H1 (cell line): ENCODE measurements at regions not wholly inside any gene's neighbourhood (a gene's known extent, or its start where the extent isn't known, plus 50 kb on each side); places are given as distances from the start of the nearest gene placed in this dataset.

Source experiments
- CTCF ChIA-PET: fragments of 300-600 bp; sonication (Branson Sonifier 250); formaldehyde crosslinking; loops from one replicate; lab custom pipeline; 2021; ENCODE audit not compliant: partially characterized antibody; lab: Charles Lee
- POLR2A ChIA-PET: fragments of 300-600 bp; sonication (Branson Sonifier 250); formaldehyde crosslinking; loops from one replicate; lab custom pipeline; 2021; ENCODE audit warnings: inconsistent platforms; ENCODE audit not compliant: partially characterized antibody; lab: Charles Lee
- DNase-seq, 2 experiments: peaks; one replicate each; pipeline versions ENCODE4 v3.0.0 to v3.0.0-alpha.2; 2010 to 2022; ENCODE audit warnings: low spot score in 2 of 2, low read depth in 1 of 2, mixed read lengths in 1 of 2
- FAIRE-seq: peaks from 2 replicates; lab custom pipeline; 2011; peaks lifted over from hg19 to GRCh38; lab: Jason Lieb, UNC
- H2AFZ ChIP-seq: 2 replicates; pipeline ENCODE4 v1.8.1; 2012; ENCODE audit warnings: low read length, inconsistent platforms
- H2AK5ac ChIP-seq: 2 replicates; pipeline ENCODE4 v1.6.1; 2013; ENCODE audit warnings: low read depth, low read length
- H2BK120ac ChIP-seq: replicated peaks from 2 replicates; pipeline ENCODE3; 2013; ENCODE audit warnings: low read depth, low read length, inconsistent platforms
- H2BK12ac ChIP-seq: 2 replicates; pipeline ENCODE4 v1.6.1; 2013; ENCODE audit warnings: low read depth, low read length
- H2BK15ac ChIP-seq: 2 replicates; pipeline ENCODE4 v1.6.1; 2013; ENCODE audit warnings: low read length
- H2BK20ac ChIP-seq: 2 replicates; pipeline ENCODE4 v1.6.1; 2013; ENCODE audit warnings: low read length
- H2BK5ac ChIP-seq: 2 replicates; pipeline ENCODE4 v1.6.1; 2013; ENCODE audit warnings: low read depth, low read length
- H3K14ac ChIP-seq: 2 replicates; pipeline ENCODE4 v1.6.1; 2013; ENCODE audit warnings: inconsistent platforms; ENCODE audit not compliant: insufficient read length
- H3K18ac ChIP-seq: 2 replicates; pipeline ENCODE4 v1.6.1; 2013; ENCODE audit warnings: low read length; ENCODE audit errors: extremely low read depth
- H3K23ac ChIP-seq: 2 replicates; pipeline ENCODE4 v1.6.1; 2013; ENCODE audit warnings: inconsistent platforms; ENCODE audit not compliant: insufficient read length
- H3K23me2 ChIP-seq: 2 replicates; pipeline ENCODE4 v1.6.1; 2013; ENCODE audit warnings: low read depth, low read length
- H3K27ac ChIP-seq: 2 replicates; pipeline ENCODE4 v1.6.1; 2011; ENCODE audit warnings: low read depth, low read length, inconsistent platforms
- H3K27me3 ChIP-seq, 4 experiments: replicated peaks in 1 of 4; 1 replicate in 1 of 4; 2 replicates in 3 of 4; pipeline versions ENCODE4 v1.6.1 to v1.8.1; 2011 to 2013; ENCODE audit warnings: low read length in 3 of 4, mild to moderate bottlenecking in 3 of 4, inconsistent platforms in 2 of 4, mixed read lengths in 2 of 4, moderate library complexity in 1 of 4; ENCODE audit not compliant: control insufficient read depth in 3 of 4, insufficient read depth in 3 of 4; ENCODE audit errors: extremely low read depth in 1 of 4
- H3K36me3 ChIP-seq, 4 experiments: 2 replicates each; pipeline versions ENCODE4 v1.6.1 to v1.8.1; 2011 to 2013; ENCODE audit warnings: mild to moderate bottlenecking in 4 of 4, low read length in 3 of 4, moderate library complexity in 2 of 4, control low read depth in 1 of 4, inconsistent platforms in 1 of 4; ENCODE audit not compliant: insufficient read depth in 4 of 4, control insufficient read depth in 2 of 4
- H3K4ac ChIP-seq: replicated peaks from 2 replicates; pipeline ENCODE3; 2013; ENCODE audit warnings: low read length, low read depth, mixed read lengths, inconsistent platforms; ENCODE audit not compliant: insufficient read length
- H3K4me1 ChIP-seq, 4 experiments: replicated peaks in 1 of 4; 1 replicate in 1 of 4; 2 replicates in 3 of 4; pipeline versions ENCODE4 v1.6.1 to v1.8.1; 2011 to 2013; ENCODE audit warnings: low read length in 3 of 4, inconsistent platforms in 2 of 4, mixed read lengths in 1 of 4; ENCODE audit not compliant: insufficient read depth in 4 of 4, control insufficient read depth in 3 of 4
- H3K4me2 ChIP-seq, 2 experiments: 2 replicates each; pipeline versions ENCODE4 v1.6.1 to v1.8.1; 2011 to 2013; ENCODE audit warnings: low read depth in 2 of 2, low read length in 2 of 2, control low read depth in 1 of 2, inconsistent platforms in 1 of 2, mild to moderate bottlenecking in 1 of 2; ENCODE audit not compliant: insufficient read depth in 1 of 2
- H3K4me3 ChIP-seq, 4 experiments: fragments of 200-600, 300-600 bp in 1 of 4; sonication (generic), shearing (Covaris generic), sonication (Bioruptor Twin) in 1 of 4; 2 replicates each; pipeline versions ENCODE4 v1.5.1 to v1.8.1; 2011 to 2016; ENCODE audit warnings: low read length in 4 of 4, low read depth in 3 of 4, control low read depth in 2 of 4, inconsistent platforms in 2 of 4, mild to moderate bottlenecking in 2 of 4, mixed read lengths in 1 of 4, moderate library complexity in 1 of 4; ENCODE audit not compliant: insufficient read depth in 2 of 4; ENCODE audit errors: extremely low read depth in 1 of 4
- H3K56ac ChIP-seq: replicated peaks from 2 replicates; pipeline ENCODE3; 2013; ENCODE audit warnings: low read depth, mild to moderate bottlenecking, mixed read lengths, low read length, inconsistent platforms; ENCODE audit not compliant: insufficient read length
- H3K79me1 ChIP-seq: 2 replicates; pipeline ENCODE4 v1.6.1; 2013; ENCODE audit warnings: low read depth, low read length, control low read depth
- H3K79me2 ChIP-seq, 2 experiments: 2 replicates each; pipeline versions ENCODE4 v1.6.1 to v1.8.1; 2012 to 2013; ENCODE audit warnings: low read length in 2 of 2, mild to moderate bottlenecking in 2 of 2, inconsistent platforms in 1 of 2; ENCODE audit not compliant: insufficient read depth in 2 of 2, control insufficient read depth in 1 of 2
- H3K9ac ChIP-seq, 4 experiments: replicated peaks in 1 of 4; 1 replicate in 1 of 4; 2 replicates in 3 of 4; pipeline versions ENCODE4 v1.6.1 to v1.8.1; 2011 to 2013; ENCODE audit warnings: low read depth in 3 of 4, low read length in 3 of 4, control low read depth in 2 of 4, mild to moderate bottlenecking in 2 of 4, moderate library complexity in 2 of 4, inconsistent platforms in 1 of 4; ENCODE audit errors: extremely low read depth in 1 of 4
- H3K9me3 ChIP-seq, 2 experiments: 2 replicates each; pipeline versions ENCODE4 v1.6.1 to v1.8.1; 2012 to 2013; ENCODE audit warnings: mild to moderate bottlenecking in 2 of 2, moderate library complexity in 2 of 2, control low read depth in 1 of 2, inconsistent platforms in 1 of 2, low read depth in 1 of 2, low read length in 1 of 2, mixed read lengths in 1 of 2; ENCODE audit not compliant: insufficient read depth in 2 of 2
- H4K20me1 ChIP-seq, 2 experiments: replicated peaks in 1 of 2; 2 replicates each; pipeline versions ENCODE3 to v1.8.1; 2011 to 2013; ENCODE audit warnings: inconsistent platforms in 2 of 2, low read length in 2 of 2, mild to moderate bottlenecking in 1 of 2; ENCODE audit not compliant: insufficient read depth in 2 of 2, control insufficient read depth in 1 of 2
- H4K5ac ChIP-seq: 2 replicates; pipeline ENCODE4 v1.6.1; 2013; ENCODE audit warnings: low read length, low read depth, mixed read lengths, inconsistent platforms; ENCODE audit not compliant: insufficient read length
- H4K8ac ChIP-seq: 2 replicates; pipeline ENCODE4 v1.8.0; 2013; ENCODE audit warnings: mild to moderate bottlenecking, moderate library complexity, low read length, inconsistent platforms; ENCODE audit not compliant: insufficient read depth; ENCODE audit errors: extremely low read depth
- H4K91ac ChIP-seq: replicated peaks from 2 replicates; pipeline ENCODE3; 2013; ENCODE audit warnings: low read length, mixed read lengths, inconsistent platforms; ENCODE audit not compliant: insufficient read length
- BCL11A ChIP-seq, 2 experiments: IDR thresholded peaks; one replicate each; pipeline ENCODE4 v1.6.1; 2011; ENCODE audit warnings: low read depth in 2 of 2, low read length in 2 of 2, mild to moderate bottlenecking in 2 of 2
- EP300 ChIP-seq, 2 experiments: IDR thresholded peaks; 1 replicate in 1 of 2; 2 replicates in 1 of 2; pipeline ENCODE4 v1.6.1; 2011 to 2012; ENCODE audit warnings: low read depth in 2 of 2, low read length in 2 of 2, mild to moderate bottlenecking in 2 of 2, borderline replicate concordance in 1 of 2, inconsistent platforms in 1 of 2, moderate library complexity in 1 of 2
- FOSL1 ChIP-seq: IDR thresholded peaks from 2 replicates; pipeline ENCODE4 v1.6.1; 2011; ENCODE audit warnings: mild to moderate bottlenecking, low read depth, low read length, moderate library complexity; ENCODE audit not compliant: insufficient read depth
- KDM5A ChIP-seq: fragments of 200-600 bp; IDR thresholded peaks from 2 replicates; pipeline ENCODE4 v1.7.1; 2012; ENCODE audit warnings: mild to moderate bottlenecking, low read length, inconsistent platforms, mixed read lengths
- NRF1 ChIP-seq: IDR thresholded peaks from 2 replicates; pipeline ENCODE4 v1.6.1; 2011; ENCODE audit warnings: mild to moderate bottlenecking, low read depth, low read length, improper control_type of control experiment
- RFX5 ChIP-seq: IDR thresholded peaks from 2 replicates; pipeline ENCODE4 v1.6.1; 2011; ENCODE audit warnings: low read depth, low read length, improper control_type of control experiment, borderline replicate concordance
- SP1 ChIP-seq: IDR thresholded peaks from 2 replicates; pipeline ENCODE4 v1.6.1; 2011; ENCODE audit warnings: low read depth, low read length
- TCF12 ChIP-seq: IDR thresholded peaks from 2 replicates; pipeline ENCODE4 v1.6.1; 2011; ENCODE audit warnings: low read depth, mild to moderate bottlenecking, low read length
- WGBS, 2 experiments: shearing (Covaris generic) in 1 of 2; methylation state at CpG; one replicate each; pipeline versions ENCODE4 v1.1.6 to v1.1.7; 2013 to 2015; ENCODE audit warnings: low lambda C conversion rate in 2 of 2, mixed read lengths in 2 of 2, inconsistent platforms in 1 of 2, low coverage in 1 of 2, missing lambda C conversion rate in 1 of 2; ENCODE audit not compliant: insufficient replicate concordance in 2 of 2, insufficient coverage in 1 of 2, insufficient read length in 1 of 2; ENCODE audit errors: extremely low coverage in 1 of 2, missing lambda C conversion rate in 1 of 2; 5-methylcytosine and 5-hydroxymethylcytosine counted together

DNA sequence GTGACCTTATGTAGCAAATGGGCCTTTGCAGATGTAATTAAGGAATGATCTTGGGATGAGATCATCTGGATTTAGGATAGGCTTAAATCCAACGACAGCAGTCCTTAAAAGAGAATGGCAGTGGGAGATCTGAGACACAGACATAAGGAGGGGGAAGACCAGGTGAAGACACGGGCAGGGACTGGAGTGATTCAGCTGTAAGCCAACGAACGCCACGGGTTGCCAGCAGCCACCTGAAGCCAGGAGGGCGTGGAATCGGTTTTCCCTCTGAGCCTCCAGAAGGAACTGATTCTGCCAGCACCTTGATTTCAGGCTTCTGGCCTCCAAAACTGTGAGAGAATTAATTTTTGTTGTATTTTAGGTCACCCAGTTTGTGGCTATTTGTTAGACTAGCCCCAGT lies 218.6 kb upstream of the ANKRD55 start:
- no peaks in the 10 kb centered on the region for H3K9me3 ChIP-seq
- H3K36me3 ChIP-seq: no peaks in the 10 kb centered on the region
- H3K23ac ChIP-seq: no peak overlapping the region
- no peaks in the 10 kb centered on the region for H3K27me3 ChIP-seq
- H2BK12ac ChIP-seq: no peak overlapping the region
- no peak overlapping the region for H2AK5ac ChIP-seq
- no peak overlapping the region for H3K27ac ChIP-seq
- H2AFZ ChIP-seq: no peak overlapping the region
- H3K23me2 ChIP-seq: no peaks in the 10 kb centered on the region
- H3K4me1 ChIP-seq: no peaks in the 10 kb centered on the region
- H3K18ac ChIP-seq: no peak overlapping the region
- WGBS, 2 experiments: 90% methylated on average over 7 of the region's 7 CpGs; no CpG with 5 or more reads in 1 of the 2 experiments
- no peak overlapping the region for H4K5ac ChIP-seq
- H4K91ac ChIP-seq: no peak overlapping the region
- no peak overlapping the region for H2BK120ac ChIP-seq
- no peak overlapping the region for H2BK15ac ChIP-seq
- ChIA-PET CTCF (interaction anchor here (0.6 kb wide), 1 partner anchor 15 kb away, joined by 3 read pairs; no protein-coding TSS in a partner anchor), POLR2A (no interaction called here)
- no peaks in the 10 kb centered on the region for H3K79me2 ChIP-seq
- no peak overlapping the region for H2BK5ac ChIP-seq
- DNase-seq (no peak), FAIRE-seq (no peak)
- no peak overlapping the region for H3K14ac ChIP-seq
- H2BK20ac ChIP-seq: no peak overlapping the region
- H3K4me3 ChIP-seq: no peak overlapping the region
- no peak overlapping the region for H3K56ac ChIP-seq
- no peaks in the 10 kb centered on the region for H3K79me1 ChIP-seq
- H4K20me1 ChIP-seq: no peaks in the 10 kb centered on the region
- no peak overlapping the region for H3K4me2 ChIP-seq
- H4K8ac ChIP-seq: no peak overlapping the region
- no peak overlapping the region for H3K4ac ChIP-seq
- H3K9ac ChIP-seq: no peak overlapping the region
- TF ChIP-seq BCL11A (IDR thresholded peaks at IDR 0.05; ENCODE audit: low read depth in 2 of 2, low read length in 2 of 2) (no peak), RFX5 (no peak), TCF12 (no peak), KDM5A (no peak), FOSL1 (no peak), SP1 (no peak), NRF1 (no peak), EP300 (IDR thresholded peaks at IDR 0.05; ENCODE audit: borderline replicate concordance in 1 of 2, low read depth in 2 of 2, low read length in 2 of 2) (no peak)
